Peyer's patch (tissue), 4 donors: ENCODE measurements at regions not wholly inside any gene's neighbourhood (a gene's known extent, or its start where the extent isn't known, plus 50 kb on each side); places are given as distances from the start of the nearest gene placed in this dataset.
"Not testable (repeated sequence)": the region's sequence is repeated elsewhere in the genome, so short reads cannot be mapped to it uniquely, and the experiment has no call there.

Experiments used
- DNase-seq, 3 donors: peaks; one replicate each; pipeline ENCODE4 v3.0.0-alpha.2; 2017 to 2019
- H3K27ac ChIP-seq, 4 donors: fragments of 200-600 bp; sonication (generic); one replicate each; pipeline ENCODE4 v1.5.1; 2016 to 2019
- H3K27me3 ChIP-seq, 2 donors: fragments of 200-600 bp; sonication (generic); one replicate each; pipeline ENCODE4 v1.5.1; 2019
- H3K36me3 ChIP-seq, 3 donors: fragments of 200-600 bp; sonication (generic); one replicate each; pipeline ENCODE4 v1.5.1; 2016 to 2019
- H3K4me1 ChIP-seq, 4 donors: fragments of 200-600 bp; sonication (generic); one replicate each; pipeline ENCODE4 v1.5.1; 2016 to 2019
- H3K4me3 ChIP-seq, 4 donors: fragments of 200-600 bp; sonication (generic); 1 replicate in 3 of 4; 2 replicates in 1 of 4; pipeline ENCODE4 v1.5.1; 2016 to 2019; ENCODE audit warnings: mild to moderate bottlenecking in 1 of 4
- H3K9me3 ChIP-seq, 4 donors: fragments of 200-600 bp; sonication (generic); one replicate each; pipeline ENCODE4 v1.5.1; 2016 to 2019; ENCODE audit warnings: mild to moderate bottlenecking in 1 of 4
- POLR2A ChIP-seq, 2 donors: fragments of 450-650 bp; IDR thresholded peaks; one replicate each; pipeline ENCODE4 v1.5.1; 2017; ENCODE audit warnings: antibody characterized with exemption in 2 of 2, mild to moderate bottlenecking in 2 of 2, moderate library complexity in 2 of 2
- TF ChIP-seq, protein P1 (sequence below), 6 experiments: fragments of 450-650 bp in 4 of 6; fragments of 200-600 bp in 2 of 6; sonication (generic) in 1 of 6; IDR thresholded peaks; one replicate each; pipeline ENCODE4 v1.5.1; 2017 to 2019; ENCODE audit warnings: antibody characterized with exemption in 6 of 6, mild to moderate bottlenecking in 3 of 6, moderate library complexity in 1 of 6

DNA sequence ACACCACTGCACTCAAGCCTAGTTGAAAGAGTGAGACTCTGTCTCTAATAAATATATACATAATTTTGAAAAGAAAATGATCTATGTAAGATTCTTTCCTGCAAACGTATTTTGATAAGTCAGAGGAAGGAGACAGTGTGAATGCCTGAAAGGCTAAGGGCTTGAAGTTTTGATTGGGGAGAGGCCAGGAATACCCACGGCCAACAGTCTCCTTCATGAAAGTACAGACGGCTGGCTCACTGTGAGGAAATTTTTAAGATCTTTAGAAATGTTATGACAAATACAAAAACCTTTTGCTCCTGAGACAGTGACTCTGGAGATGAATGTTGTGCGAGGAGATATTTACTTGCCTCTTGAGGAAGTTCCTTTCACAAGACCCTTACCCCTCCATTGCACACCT is 111.4 kb upstream of the KLHL13 start:
- Histone ChIP-seq H3K4me3 (no peak overlapping the region), H3K4me1 (no peaks in the 10 kb centered on the region), H3K9me3 (no peaks in the 10 kb centered on the region), H3K27me3 (no peaks in the 10 kb centered on the region), H3K27ac (no peak overlapping the region), H3K36me3 (no peaks in the 10 kb centered on the region)
- TF ChIP-seq, protein P1, sequence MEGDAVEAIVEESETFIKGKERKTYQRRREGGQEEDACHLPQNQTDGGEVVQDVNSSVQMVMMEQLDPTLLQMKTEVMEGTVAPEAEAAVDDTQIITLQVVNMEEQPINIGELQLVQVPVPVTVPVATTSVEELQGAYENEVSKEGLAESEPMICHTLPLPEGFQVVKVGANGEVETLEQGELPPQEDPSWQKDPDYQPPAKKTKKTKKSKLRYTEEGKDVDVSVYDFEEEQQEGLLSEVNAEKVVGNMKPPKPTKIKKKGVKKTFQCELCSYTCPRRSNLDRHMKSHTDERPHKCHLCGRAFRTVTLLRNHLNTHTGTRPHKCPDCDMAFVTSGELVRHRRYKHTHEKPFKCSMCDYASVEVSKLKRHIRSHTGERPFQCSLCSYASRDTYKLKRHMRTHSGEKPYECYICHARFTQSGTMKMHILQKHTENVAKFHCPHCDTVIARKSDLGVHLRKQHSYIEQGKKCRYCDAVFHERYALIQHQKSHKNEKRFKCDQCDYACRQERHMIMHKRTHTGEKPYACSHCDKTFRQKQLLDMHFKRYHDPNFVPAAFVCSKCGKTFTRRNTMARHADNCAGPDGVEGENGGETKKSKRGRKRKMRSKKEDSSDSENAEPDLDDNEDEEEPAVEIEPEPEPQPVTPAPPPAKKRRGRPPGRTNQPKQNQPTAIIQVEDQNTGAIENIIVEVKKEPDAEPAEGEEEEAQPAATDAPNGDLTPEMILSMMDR (IDR thresholded peaks at IDR 0.05): no peak
- TF ChIP-seq POLR2A (IDR thresholded peaks at IDR 0.05): no peak
- DNase-seq: no peak

DNA sequence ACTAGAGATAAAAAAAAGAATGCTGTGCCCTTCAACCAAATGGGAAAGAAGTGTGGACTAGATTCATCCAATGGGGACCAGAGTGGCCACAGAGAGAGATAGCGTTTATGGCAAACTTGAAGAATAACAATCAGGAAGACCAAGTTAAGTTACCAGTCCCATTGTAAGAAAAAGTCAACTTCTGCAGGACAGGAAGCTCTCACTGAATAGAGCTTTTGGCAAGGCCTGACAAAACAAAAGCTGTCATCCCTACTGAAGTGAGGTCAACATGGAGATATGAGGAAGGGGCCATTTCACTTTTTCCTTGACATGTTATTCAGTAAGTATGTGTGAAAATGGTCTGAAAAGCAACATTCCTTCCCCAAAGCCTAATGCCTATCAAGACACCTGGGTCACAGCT is 111.8 kb upstream of the KLHL13 start:
- no peak for TF ChIP-seq POLR2A (IDR thresholded peaks at IDR 0.05)
- TF ChIP-seq, protein P1 (IDR thresholded peaks at IDR 0.05): no peak
- no peak for DNase-seq
- no peaks in the 10 kb centered on the region for H3K27me3 ChIP-seq
- H3K27ac ChIP-seq: no peak overlapping the region
- no peaks in the 10 kb centered on the region for H3K9me3 ChIP-seq
- no peaks in the 10 kb centered on the region for H3K36me3 ChIP-seq
- H3K4me1 ChIP-seq: no peaks in the 10 kb centered on the region
- no peak overlapping the region for H3K4me3 ChIP-seq

DNA sequence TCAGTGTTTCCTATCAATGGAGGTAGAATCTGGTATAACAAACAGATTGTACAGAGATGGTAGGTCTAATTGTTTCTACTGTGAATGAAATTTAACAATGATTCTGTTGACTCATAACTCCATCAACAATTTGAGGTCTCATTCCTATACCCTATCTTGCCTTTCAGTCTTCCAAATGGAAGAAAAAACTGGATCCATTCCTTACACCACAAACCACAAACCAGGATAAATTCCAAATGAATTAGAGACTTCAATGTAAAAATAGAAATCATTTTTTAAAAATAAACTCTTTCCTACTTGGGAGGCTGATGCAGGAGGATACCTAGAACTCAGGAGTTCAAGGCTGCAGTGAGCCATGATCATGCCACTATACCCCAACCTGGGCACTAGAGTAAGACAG is 114.4 kb upstream of the WDR44 start:
- no peak overlapping the region for H3K27ac ChIP-seq
- no peaks in the 10 kb centered on the region for H3K9me3 ChIP-seq
- no peaks in the 10 kb centered on the region for H3K27me3 ChIP-seq
- H3K4me1 ChIP-seq: no peaks in the 10 kb centered on the region
- DNase-seq: no peak
- H3K4me3 ChIP-seq: no peak overlapping the region
- no peak for TF ChIP-seq POLR2A (IDR thresholded peaks at IDR 0.05)
- TF ChIP-seq, protein P1 (IDR thresholded peaks at IDR 0.05): no peak
- H3K36me3 ChIP-seq: no peaks in the 10 kb centered on the region

GRCh38 chrX:118239178-118239870 is 106.6 kb upstream of the WDR44 start:
- TF ChIP-seq POLR2A (IDR thresholded peaks at IDR 0.05): no peak
- TF ChIP-seq, protein P1 (IDR thresholded peaks at IDR 0.05): no peak
- H3K4me3 ChIP-seq: no peak overlapping the region
- DNase-seq: no peak
- no peaks in the 10 kb centered on the region for H3K4me1 ChIP-seq
- H3K27me3 ChIP-seq: no peaks in the 10 kb centered on the region
- H3K9me3 ChIP-seq: peaks cover 0 to 3% (median 0%) of the 10 kb centered on the region in 4 donors
- H3K36me3 ChIP-seq: no peaks in the 10 kb centered on the region
- no peak overlapping the region for H3K27ac ChIP-seq

DNA sequence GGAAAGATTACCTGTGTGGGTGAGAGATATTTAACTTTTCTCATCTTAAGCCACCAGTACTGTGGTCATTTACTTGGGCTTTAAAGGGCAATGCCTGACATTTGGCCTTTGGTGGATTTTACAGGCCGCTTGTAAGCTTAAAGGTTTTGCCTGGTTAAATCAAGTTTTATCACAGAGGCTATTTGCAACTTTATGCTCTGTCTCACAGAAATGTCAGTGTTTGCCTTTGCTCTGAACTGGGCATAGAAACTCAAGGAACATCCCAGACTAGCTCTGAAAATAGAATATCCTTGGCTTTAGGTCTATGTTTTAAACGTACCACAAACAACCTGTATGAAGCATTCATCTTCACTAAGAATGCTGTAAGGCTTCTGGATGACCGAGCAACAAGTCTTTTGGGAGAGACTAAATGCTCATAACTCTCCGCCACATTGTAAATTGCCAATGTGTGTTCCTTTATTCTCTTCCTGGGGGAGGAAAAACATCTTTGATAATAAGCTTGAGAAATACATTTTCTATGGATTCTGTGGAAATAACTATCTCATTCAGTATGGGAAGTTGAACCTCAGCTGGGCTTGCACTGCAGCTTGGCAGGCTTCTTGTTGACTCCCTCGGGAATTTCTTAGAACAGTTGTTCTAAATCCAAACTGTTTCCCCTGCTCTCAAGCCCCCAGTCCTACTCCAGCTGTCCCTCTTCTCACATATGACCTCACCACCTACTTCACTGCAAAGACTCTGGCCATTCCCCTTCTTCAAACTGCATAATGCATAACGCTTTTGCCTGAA is 105.8 kb upstream of the WDR44 start:
- peaks cover 0 to 3% (median 0%) of the 10 kb centered on the region in 4 donors for H3K9me3 ChIP-seq
- no peak for TF ChIP-seq POLR2A (IDR thresholded peaks at IDR 0.05)
- TF ChIP-seq, protein P1 (IDR thresholded peaks at IDR 0.05): no peak

GRCh38 chrX:118246961-118247360 is 98.9 kb upstream of the WDR44 start:
- H3K4me1 ChIP-seq, H3K36me3 ChIP-seq, H3K27ac ChIP-seq: not testable (repeated sequence)

More for the DNA sequence above, 105.8 kb upstream of the WDR44 start:
- Histone ChIP-seq H3K36me3 (no peaks in the 10 kb centered on the region), H3K4me1 (no peaks in the 10 kb centered on the region), H3K4me3 (no peak overlapping the region), H3K27ac (no peak overlapping the region), H3K27me3 (no peaks in the 10 kb centered on the region)
- no peak for DNase-seq

More at GRCh38 chrX:118246961-118247360, 98.9 kb upstream of the WDR44 start:
- H3K9me3 ChIP-seq, DNase-seq, H3K4me3 ChIP-seq, H3K27me3 ChIP-seq: not testable (repeated sequence)
